Esophagus mucosa (tissue), 1 donor: ENCODE measurements at regions not wholly inside any gene's neighbourhood (a gene's known extent, or its start where the extent isn't known, plus 50 kb on each side); places are given as distances from the start of the nearest gene placed in this dataset.
"Not testable (repeated sequence)": the region's sequence is repeated elsewhere in the genome, so short reads cannot be mapped to it uniquely, and the experiment has no call there.

Experiments used
- ATAC-seq: fragments of 200-7000 bp; cut with Tn5 transposase; one replicate; pipeline ENCODE4 v1.9.1; 2020
- donor health status: DM: yes; HTN: yes; CAD: no.

GRCh38 chrY:12459965-12460364 lies 241.1 kb upstream of the USP9Y start:
- ATAC-seq, result no peak

DNA sequence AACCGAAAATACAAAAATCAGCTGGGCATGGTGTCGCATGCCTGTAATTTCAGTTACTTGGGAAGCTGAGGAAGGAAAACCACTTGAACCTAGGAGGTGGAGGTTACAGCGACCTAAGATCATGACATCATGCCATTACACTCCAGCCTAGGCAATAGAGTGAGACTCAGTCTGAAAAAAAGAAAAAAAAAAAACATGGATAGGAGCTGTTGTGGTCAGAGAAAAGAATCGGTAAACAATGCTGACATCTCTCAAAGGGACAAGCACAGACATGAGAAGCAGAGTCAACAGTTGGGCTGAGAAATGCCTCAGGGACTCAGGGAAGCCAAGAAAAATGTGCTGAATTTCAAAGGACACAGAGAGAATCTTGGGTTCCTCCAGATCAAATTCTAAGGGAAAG lies 236.9 kb upstream of the USP9Y start:
- ATAC-seq, result no peak

DNA sequence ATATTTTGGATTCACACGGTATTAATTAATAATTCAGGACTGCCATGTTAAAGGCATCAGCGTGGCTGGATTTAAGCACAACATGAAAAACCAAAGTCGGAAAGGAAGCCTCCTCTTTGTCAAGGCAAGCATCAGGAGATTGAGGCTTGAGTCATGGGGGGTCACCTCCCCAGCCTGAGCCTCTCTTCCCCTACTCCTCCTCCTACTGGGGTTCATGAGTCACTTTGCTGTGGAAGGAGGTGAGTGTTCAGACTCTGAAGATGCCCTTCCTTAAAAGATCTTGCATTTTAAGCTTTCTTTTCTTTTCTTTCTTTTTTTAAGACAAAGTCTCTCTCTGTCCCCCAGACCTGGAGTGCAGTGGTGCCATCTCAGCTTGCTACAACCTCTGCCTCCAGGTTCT lies 235.3 kb upstream of the USP9Y start:
- ATAC-seq, result no peak

- ATAC-seq, result no peak
Measured at GRCh38 chrY:12469081-12469480, 231.9 kb upstream of the USP9Y start.

DNA sequence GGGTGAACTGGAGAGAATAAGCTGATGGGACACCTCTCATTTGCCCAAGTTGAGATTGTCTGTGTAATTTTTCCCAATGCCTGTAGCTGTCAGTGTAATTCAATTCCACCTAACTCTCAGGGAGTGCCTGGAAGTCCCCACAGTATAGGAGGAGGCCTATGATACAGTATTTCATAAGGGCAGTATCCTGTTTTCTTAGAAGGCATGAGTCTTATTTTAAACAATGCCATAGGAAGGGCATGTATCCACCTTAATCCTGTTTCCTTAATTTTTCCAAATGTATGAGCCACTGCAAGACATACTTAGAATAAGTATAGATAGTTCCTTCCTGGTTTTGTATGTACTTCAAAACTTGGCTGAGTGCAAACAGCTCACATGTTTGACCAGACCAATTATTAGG lies 226.6 kb upstream of the USP9Y start:
- no peak for ATAC-seq

- no peak for ATAC-seq
Measured at GRCh38 chrY:12479382-12479781, 221.6 kb upstream of the USP9Y start.

GRCh38 chrY:12483394-12483793 lies 217.6 kb upstream of the USP9Y start:
- ATAC-seq, result no peak

GRCh38 chrY:12490558-12491209 lies 210.3 kb upstream of the USP9Y start:
- no peak for ATAC-seq

GRCh38 chrY:12492218-12492617 lies 208.8 kb upstream of the USP9Y start:
- ATAC-seq, result no peak

GRCh38 chrY:12496007-12496406 lies 205.0 kb upstream of the USP9Y start:
- no peak for ATAC-seq

DNA sequence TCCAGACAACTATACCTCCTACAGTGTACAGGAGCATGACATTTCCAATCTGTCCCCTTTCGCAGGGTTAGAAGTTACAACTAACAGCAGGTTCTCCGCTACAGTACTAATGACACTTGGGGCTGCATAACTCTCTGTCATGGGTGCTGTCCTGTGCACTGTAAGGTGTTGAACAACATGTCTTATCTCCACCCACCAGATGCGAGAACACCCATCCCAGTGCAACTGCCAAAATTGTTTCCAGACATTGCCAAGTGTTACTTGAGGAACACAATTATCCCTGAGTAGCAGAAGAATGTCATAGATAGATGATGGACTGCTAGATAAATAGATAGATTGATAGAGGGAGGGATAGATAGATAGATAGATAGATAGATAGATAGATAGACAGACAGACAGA lies 200.9 kb upstream of the USP9Y start:
- ATAC-seq, result no peak

DNA sequence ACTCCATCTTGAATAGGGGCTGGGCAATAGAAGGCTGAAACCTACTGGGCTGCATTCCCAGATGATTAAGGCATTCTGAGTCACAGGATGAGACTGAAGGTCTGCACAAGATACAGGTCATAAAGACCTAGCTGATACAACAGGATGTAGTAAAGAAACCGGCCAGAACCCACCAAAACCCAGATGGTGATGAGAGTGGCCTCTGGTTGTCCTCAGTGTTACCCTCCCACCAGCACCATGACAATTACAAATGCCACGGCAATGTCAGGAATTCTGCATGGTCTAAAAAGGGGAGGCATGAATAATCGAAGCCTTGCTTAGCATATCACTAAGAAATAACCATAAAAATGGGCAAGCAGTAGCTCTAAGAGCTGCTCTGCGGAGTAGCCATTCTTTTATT lies 197.0 kb upstream of the USP9Y start:
- ATAC-seq, result not testable (repeated sequence)

- no peak for ATAC-seq
Measured at GRCh38 chrY:12517338-12517737, 183.7 kb upstream of the USP9Y start.

DNA sequence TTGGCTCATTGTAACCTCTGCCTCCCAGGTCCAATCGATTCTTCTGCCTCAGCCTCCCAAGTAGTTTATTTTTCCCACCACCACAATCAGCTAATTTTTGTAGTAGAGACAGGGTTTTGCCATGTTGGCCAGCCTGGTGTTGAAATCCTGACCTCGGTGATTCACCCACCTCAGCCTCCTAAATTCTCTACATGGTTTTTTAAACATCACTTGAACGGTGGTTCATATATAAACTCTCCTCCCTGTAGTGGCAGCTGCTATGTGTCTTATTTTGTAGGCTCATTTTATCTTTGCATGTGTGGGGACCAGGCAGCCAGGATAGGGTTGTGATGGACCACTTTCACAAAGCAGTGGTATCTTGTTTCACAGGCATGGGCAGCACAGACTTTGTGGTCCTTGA lies 175.8 kb upstream of the USP9Y start:
- no peak for ATAC-seq

- no peak for ATAC-seq
Measured at GRCh38 chrY:12526362-12527063, 174.5 kb upstream of the USP9Y start.

GRCh38 chrY:12537226-12537854 lies 163.7 kb upstream of the USP9Y start:
- no peak for ATAC-seq

GRCh38 chrY:12546746-12547420 lies 154.1 kb upstream of the USP9Y start:
- no peak for ATAC-seq

GRCh38 chrY:12552471-12553283 lies 148.4 kb upstream of the USP9Y start:
- ATAC-seq, result no peak

- no peak for ATAC-seq
Measured at GRCh38 chrY:12553909-12554308, 147.1 kb upstream of the USP9Y start.

DNA sequence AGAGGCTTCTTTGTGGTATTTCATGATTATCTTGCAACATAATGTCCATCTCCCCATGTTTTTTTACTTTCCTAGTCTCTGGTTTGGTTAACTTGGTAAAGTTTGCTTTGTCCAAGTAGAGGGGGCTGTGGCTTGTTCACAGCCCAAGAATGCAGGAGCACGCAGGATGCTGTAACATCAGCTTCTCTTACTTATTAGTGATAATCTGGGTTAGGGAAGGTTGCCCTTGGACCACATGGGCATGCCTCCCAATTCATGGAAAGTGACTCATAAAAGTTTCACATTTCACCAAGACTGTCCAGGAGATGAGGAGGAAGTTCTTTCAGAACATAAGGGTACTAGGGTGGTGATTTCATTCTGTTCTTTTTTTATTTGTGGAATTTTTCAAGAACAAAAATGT lies 146.0 kb upstream of the USP9Y start:
- ATAC-seq, result no peak

DNA sequence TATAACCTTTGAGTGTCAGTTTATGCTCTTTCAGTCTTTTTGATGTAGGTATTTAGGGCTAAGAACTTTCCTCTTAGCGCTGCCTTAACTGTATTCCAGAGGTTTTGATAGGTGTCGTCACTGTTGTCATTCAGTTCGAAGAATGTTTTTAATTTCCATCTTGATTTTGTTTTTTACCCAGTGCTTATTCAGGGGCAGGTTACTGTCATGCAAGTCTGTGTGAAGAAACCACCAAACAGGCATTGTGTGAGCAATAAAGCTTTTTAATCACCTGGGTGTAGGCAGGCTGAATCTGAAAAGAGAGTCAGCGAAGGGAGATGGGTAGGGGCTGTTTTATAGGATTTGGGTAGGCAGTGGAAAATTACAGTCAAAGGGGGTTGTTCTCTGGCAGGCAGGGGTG lies 142.0 kb upstream of the USP9Y start:
- ATAC-seq, result no peak

- ATAC-seq, result no peak
Measured at GRCh38 chrY:12576278-12576677, 124.8 kb upstream of the USP9Y start.
